ENCODE measurements at regions not wholly inside any gene's neighbourhood (a gene's known extent, or its start where the extent isn't known, plus 50 kb on each side); places are given as distances from the start of the nearest gene placed in this dataset.

DNA sequence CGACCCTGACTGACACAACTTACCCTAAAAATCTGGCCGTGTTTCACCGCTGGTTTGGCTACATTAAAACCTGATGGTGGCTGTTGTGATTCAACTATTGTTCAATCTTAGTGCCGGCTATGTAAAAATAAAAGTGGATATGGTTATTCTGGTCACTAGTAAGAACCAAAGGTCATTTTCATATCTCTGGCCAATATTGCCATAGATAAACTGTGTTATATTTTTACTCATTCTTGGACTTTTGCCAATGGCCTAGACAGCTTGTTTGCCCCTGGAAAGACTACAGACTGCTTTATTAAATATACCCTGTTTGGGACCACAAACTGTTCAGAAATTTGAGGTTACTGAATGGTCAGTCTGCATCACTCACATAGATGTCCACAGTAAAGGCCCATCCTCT is 258.5 kb upstream of the KLHL1 start:
- no peak for DNase-seq (ENCODE audit: low read depth, low spot score)
- CTCF ChIA-PET, result no interaction called here
- Histone ChIP-seq H2AFZ (ENCODE audit: low read depth, low read length) (no peak overlapping the region), H3K27me3 (ENCODE audit: control insufficient read depth in 2 of 2, insufficient read depth in 2 of 2, low read length in 2 of 2) (no peaks in the 10 kb centered on the region), H3K36me3 (ENCODE audit: control insufficient read depth in 2 of 2, extremely low read depth in 1 of 2, insufficient read depth in 2 of 2, low read length in 2 of 2) (no peaks in the 10 kb centered on the region), H3K9ac (replicated peaks; ENCODE audit: extremely low read depth, insufficient read depth, low read length) (no peak overlapping the region), H3K4me2 (ENCODE audit: insufficient read depth, low read length) (no peak overlapping the region), H3K4me1 (ENCODE audit: control insufficient read depth, extremely low read depth, insufficient read depth, low read length) (no peaks in the 10 kb centered on the region), H3K4me3 (replicated peaks in 1 of 3; ENCODE audit: insufficient read depth in 1 of 3, low read depth in 1 of 3, low read length in 3 of 3) (no peak overlapping the region), H3K9me1 (replicated peaks; ENCODE audit: control insufficient read depth, extremely low read depth, insufficient read depth, low read length) (no peaks in the 10 kb centered on the region), H3K27ac (ENCODE audit: insufficient read depth, low read depth, low read length) (no peak overlapping the region), H3K9me3 (replicated peaks; ENCODE audit: control insufficient read depth, insufficient read depth, low read length) (no peaks in the 10 kb centered on the region), H3K79me2 (ENCODE audit: control insufficient read depth, insufficient read depth, low read length) (no peaks in the 10 kb centered on the region), H4K20me1 (replicated peaks; ENCODE audit: control insufficient read depth, extremely low read depth, insufficient read depth, low read length) (no peaks in the 10 kb centered on the region)
- no peak for FAIRE-seq
- TF ChIP-seq MYC (IDR thresholded peaks at IDR 0.05; ENCODE audit: low read depth, low read length) (no peak), JUN (IDR thresholded peaks at IDR 0.05; ENCODE audit: borderline replicate concordance, insufficient read depth, insufficient read length, low read depth) (no peak), POLR2AphosphoS5 (IDR thresholded peaks at IDR 0.05; ENCODE audit: insufficient read depth, low read depth, low read length) (no peak)
- TF ChIP-seq, protein P1, sequence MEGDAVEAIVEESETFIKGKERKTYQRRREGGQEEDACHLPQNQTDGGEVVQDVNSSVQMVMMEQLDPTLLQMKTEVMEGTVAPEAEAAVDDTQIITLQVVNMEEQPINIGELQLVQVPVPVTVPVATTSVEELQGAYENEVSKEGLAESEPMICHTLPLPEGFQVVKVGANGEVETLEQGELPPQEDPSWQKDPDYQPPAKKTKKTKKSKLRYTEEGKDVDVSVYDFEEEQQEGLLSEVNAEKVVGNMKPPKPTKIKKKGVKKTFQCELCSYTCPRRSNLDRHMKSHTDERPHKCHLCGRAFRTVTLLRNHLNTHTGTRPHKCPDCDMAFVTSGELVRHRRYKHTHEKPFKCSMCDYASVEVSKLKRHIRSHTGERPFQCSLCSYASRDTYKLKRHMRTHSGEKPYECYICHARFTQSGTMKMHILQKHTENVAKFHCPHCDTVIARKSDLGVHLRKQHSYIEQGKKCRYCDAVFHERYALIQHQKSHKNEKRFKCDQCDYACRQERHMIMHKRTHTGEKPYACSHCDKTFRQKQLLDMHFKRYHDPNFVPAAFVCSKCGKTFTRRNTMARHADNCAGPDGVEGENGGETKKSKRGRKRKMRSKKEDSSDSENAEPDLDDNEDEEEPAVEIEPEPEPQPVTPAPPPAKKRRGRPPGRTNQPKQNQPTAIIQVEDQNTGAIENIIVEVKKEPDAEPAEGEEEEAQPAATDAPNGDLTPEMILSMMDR (IDR thresholded peaks at IDR 0.05; ENCODE audit: extremely low read depth in 1 of 2, insufficient read depth in 1 of 2, low read depth in 1 of 2, low read length in 2 of 2), result no peak
- TF ChIP-seq, protein P2, sequence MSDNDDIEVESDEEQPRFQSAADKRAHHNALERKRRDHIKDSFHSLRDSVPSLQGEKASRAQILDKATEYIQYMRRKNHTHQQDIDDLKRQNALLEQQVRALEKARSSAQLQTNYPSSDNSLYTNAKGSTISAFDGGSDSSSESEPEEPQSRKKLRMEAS (IDR thresholded peaks at IDR 0.05; ENCODE audit: insufficient read depth, insufficient read length), result no peak
- BruUV-seq (replicated peaks), result no TSS peak
- dilution Hi-C loops (cut with MboI; ENCODE audit: extremely low pct_ligation_motif_present, low sequenced_read_pairs), result no loop called here
- intact Hi-C loops (cut with micrococcal nuclease), result no loop called here
- POLR2A ChIA-PET, result no interaction called here

DNA sequence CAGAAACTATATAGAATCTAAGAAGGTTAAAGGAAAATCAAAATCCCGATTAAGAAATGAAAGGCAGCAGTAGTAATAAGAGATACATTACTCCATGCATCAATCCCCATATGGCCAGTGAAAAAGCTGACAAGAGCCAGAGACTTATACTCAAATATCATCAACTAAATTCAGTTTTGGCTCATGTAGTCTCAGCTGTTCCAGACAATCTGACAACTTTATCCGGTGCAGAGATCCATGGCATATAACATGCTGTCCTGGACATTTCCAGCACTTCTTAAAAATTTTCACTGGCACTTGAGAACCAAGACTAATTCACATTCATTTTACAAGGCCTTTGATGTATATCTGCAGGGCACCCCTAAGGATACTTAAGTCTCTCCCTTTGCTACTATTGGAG is 255.7 kb upstream of the KLHL1 start:
- Histone ChIP-seq H3K36me3 (ENCODE audit: control insufficient read depth in 2 of 2, extremely low read depth in 1 of 2, insufficient read depth in 2 of 2, low read length in 2 of 2) (no peaks in the 10 kb centered on the region), H3K27me3 (ENCODE audit: control insufficient read depth in 2 of 2, insufficient read depth in 2 of 2, low read length in 2 of 2) (no peaks in the 10 kb centered on the region), H2AFZ (ENCODE audit: low read depth, low read length) (no peak overlapping the region), H3K79me2 (ENCODE audit: control insufficient read depth, insufficient read depth, low read length) (no peaks in the 10 kb centered on the region), H3K4me2 (ENCODE audit: insufficient read depth, low read length) (no peak overlapping the region), H3K9ac (replicated peaks; ENCODE audit: extremely low read depth, insufficient read depth, low read length) (no peak overlapping the region), H3K4me3 (replicated peaks in 1 of 3; ENCODE audit: insufficient read depth in 1 of 3, low read depth in 1 of 3, low read length in 3 of 3) (no peak overlapping the region), H3K9me3 (replicated peaks; ENCODE audit: control insufficient read depth, insufficient read depth, low read length) (no peaks in the 10 kb centered on the region), H4K20me1 (replicated peaks; ENCODE audit: control insufficient read depth, extremely low read depth, insufficient read depth, low read length) (no peaks in the 10 kb centered on the region), H3K4me1 (ENCODE audit: control insufficient read depth, extremely low read depth, insufficient read depth, low read length) (no peaks in the 10 kb centered on the region), H3K27ac (ENCODE audit: insufficient read depth, low read depth, low read length) (no peak overlapping the region), H3K9me1 (replicated peaks; ENCODE audit: control insufficient read depth, extremely low read depth, insufficient read depth, low read length) (no peaks in the 10 kb centered on the region)
- intact Hi-C loops (cut with micrococcal nuclease), result no loop called here
- CTCF ChIA-PET, result no interaction called here
- TF ChIP-seq POLR2AphosphoS5 (IDR thresholded peaks at IDR 0.05; ENCODE audit: insufficient read depth, low read depth, low read length) (no peak), POLR2A (IDR thresholded peaks at IDR 0.05; ENCODE audit: low read depth, low read length) (no peak), FOS (IDR thresholded peaks at IDR 0.05; ENCODE audit: borderline replicate concordance, insufficient read depth, low read length) (no peak), JUN (IDR thresholded peaks at IDR 0.05; ENCODE audit: borderline replicate concordance, insufficient read depth, insufficient read length, low read depth) (no peak), MYC (IDR thresholded peaks at IDR 0.05; ENCODE audit: low read depth, low read length) (no peak), GATA2 (IDR thresholded peaks at IDR 0.05; ENCODE audit: insufficient read depth, insufficient read length, low read depth, low read length) (no peak), EZH2 (IDR thresholded peaks at IDR 0.05; ENCODE audit: borderline replicate concordance, low read depth, low read length, severe bottlenecking) (no peak)
- TF ChIP-seq, protein P1 (IDR thresholded peaks at IDR 0.05; ENCODE audit: extremely low read depth in 1 of 2, insufficient read depth in 1 of 2, low read depth in 1 of 2, low read length in 2 of 2), result no peak
- TF ChIP-seq, protein P2 (IDR thresholded peaks at IDR 0.05; ENCODE audit: insufficient read depth, insufficient read length), result no peak
- dilution Hi-C loops (cut with MboI; ENCODE audit: extremely low pct_ligation_motif_present, low sequenced_read_pairs), result no loop called here
- DNase-seq (ENCODE audit: low read depth, low spot score) (no peak), FAIRE-seq (no peak)
- POLR2A ChIA-PET, result no interaction called here
- no TSS peak for BruUV-seq (replicated peaks)
